ENCODE measurements at regions not wholly inside any gene's neighbourhood (a gene's known extent, or its start where the extent isn't known, plus 50 kb on each side); places are given as distances from the start of the nearest gene placed in this dataset.

DNA sequence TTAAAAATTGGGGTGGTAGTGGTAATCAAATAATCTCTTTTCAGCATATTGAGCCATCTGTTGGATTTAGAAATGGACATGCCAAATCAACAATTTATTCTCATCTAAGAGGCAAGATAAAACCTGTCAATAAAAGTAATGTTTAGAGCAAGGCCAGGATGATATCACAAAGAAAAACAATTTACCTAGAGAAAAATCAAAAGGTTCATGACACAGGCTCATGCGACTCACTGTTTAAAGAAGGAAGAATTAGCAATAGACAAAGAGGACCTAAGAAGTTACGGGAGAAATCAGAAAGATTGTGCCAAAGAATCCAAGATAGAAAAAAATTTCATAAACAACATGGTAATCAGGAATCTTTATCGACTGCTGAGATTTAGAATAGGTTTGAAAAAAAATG lies 868.5 kb upstream of the GBE1 start:
- TF ChIP-seq EZH2phosphoT487 (IDR thresholded peaks at IDR 0.05; ENCODE audit: borderline replicate concordance, low read length) = no peak
- TF ChIP-seq, protein P1, sequence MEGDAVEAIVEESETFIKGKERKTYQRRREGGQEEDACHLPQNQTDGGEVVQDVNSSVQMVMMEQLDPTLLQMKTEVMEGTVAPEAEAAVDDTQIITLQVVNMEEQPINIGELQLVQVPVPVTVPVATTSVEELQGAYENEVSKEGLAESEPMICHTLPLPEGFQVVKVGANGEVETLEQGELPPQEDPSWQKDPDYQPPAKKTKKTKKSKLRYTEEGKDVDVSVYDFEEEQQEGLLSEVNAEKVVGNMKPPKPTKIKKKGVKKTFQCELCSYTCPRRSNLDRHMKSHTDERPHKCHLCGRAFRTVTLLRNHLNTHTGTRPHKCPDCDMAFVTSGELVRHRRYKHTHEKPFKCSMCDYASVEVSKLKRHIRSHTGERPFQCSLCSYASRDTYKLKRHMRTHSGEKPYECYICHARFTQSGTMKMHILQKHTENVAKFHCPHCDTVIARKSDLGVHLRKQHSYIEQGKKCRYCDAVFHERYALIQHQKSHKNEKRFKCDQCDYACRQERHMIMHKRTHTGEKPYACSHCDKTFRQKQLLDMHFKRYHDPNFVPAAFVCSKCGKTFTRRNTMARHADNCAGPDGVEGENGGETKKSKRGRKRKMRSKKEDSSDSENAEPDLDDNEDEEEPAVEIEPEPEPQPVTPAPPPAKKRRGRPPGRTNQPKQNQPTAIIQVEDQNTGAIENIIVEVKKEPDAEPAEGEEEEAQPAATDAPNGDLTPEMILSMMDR (IDR thresholded peaks at IDR 0.05; ENCODE audit: low read depth, low read length, poor library complexity, severe bottlenecking) = no peak
